GM12891 (cell line): ENCODE measurements at regions not wholly inside any gene's neighbourhood (a gene's known extent, or its start where the extent isn't known, plus 50 kb on each side); places are given as distances from the start of the nearest gene placed in this dataset.

Source experiments
- POLR2A ChIP-seq: IDR thresholded peaks from 2 replicates; pipeline ENCODE4 v1.6.1; 2011; ENCODE audit warnings: low read depth, low read length, control low read depth
- POLR2AphosphoS5 ChIP-seq: IDR thresholded peaks from 2 replicates; pipeline ENCODE4 v1.6.1; 2011; ENCODE audit warnings: low read depth, low read length, control low read depth
- SPI1 ChIP-seq: IDR thresholded peaks from 2 replicates; pipeline ENCODE4 v1.6.1; 2011; ENCODE audit warnings: low read depth, low read length, control low read depth

DNA sequence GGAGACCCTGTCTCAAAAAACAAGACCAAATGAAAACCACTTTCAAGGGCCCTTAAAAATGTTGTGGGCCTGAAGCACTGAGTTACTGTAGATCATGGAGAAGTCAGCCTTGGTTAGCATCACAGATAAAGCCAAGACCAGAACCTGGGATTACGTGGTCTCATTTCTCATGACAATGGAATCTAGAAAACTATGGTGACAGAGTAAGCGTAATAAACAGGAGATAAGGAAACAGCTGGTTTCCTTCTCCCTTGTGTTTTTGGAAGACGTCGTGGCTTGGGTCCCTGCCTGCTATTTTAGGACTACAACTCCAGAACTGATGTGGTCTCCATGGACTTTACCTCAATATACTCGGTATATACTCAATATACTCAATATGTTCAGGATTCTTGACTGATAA lies 180.7 kb upstream of the ZFHX3 start:
- TF ChIP-seq POLR2A, result no peak
- TF ChIP-seq POLR2AphosphoS5, result no peak
- TF ChIP-seq SPI1, result no peak
